ENCODE measurements at regions not wholly inside any gene's neighbourhood (a gene's known extent, or its start where the extent isn't known, plus 50 kb on each side); places are given as distances from the start of the nearest gene placed in this dataset.

DNA sequence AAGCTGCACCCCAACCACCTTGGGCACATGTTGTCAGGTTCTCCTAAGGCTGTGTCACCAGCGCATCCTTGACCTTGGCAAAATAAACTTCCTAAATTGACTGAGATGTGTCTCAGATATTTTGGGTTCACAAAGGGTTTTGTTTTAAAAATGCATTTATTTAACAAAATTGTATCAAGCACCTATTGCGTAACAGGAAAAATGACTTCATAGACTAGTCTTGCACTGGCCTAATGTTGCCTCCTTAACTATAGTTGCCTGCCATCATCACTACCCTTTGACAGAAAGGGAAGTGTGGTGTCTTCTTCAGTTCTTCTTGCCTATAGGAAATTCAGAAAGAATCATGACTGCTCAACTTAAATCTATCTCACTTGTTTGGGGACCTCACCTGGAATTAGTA lies 374.2 kb downstream of the SH2D1A start (continued):
- TF ChIP-seq SIN3A (conservative IDR thresholded peaks at IDR 0.05 in 1 of 2, IDR thresholded peaks at IDR 0.05 in 1 of 2; ENCODE audit: low read depth in 1 of 2, low read length in 2 of 2) (no peak), HDAC2 (IDR thresholded peaks at IDR 0.05; ENCODE audit: borderline replicate concordance in 1 of 2, low read depth in 2 of 2, low read length in 2 of 2) (no peak), CEBPB (IDR thresholded peaks at IDR 0.05; ENCODE audit: low read depth, low read length) (no peak)

Measured in H1 (cell line).